ENCODE measurements at regions not wholly inside any gene's neighbourhood (a gene's known extent, or its start where the extent isn't known, plus 50 kb on each side); places are given as distances from the start of the nearest gene placed in this dataset.

DNA sequence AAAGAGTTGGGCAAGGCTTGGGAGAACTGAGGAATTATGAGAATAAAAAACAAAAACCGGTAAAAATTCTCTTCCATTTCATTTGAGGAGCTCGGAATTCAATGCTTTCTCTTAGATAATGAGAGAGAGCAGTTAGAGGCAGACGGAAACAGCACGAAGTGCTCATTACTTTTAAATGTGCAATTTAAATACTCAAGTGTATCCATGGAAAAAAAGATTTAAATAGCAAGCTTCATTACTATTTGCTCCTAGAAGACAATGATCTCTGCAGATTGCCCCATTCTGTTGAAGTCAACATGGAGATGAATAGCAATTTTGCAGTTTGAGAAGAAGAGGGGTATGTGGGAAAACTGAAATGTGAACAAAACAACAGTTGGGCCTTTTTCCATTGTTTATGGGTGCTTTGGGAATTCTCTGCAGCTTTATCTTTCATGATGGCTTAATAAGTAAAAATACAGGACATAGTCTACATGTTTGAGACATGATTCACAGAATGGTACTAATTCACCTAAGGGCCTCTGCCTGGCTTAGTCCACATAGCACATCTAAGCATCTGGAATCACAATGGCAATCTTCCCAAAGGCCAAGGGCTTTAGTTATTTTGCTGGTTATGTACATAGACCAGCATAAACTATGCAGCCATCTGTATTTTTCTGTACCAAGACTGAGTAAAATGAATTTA, 512.7 kb upstream of the FAT1 start:
- Histone ChIP-seq H3K27ac (ENCODE audit: low read depth in 1 of 2, low read length in 2 of 2) (no peak overlapping the region), H3K9ac (ENCODE audit: insufficient read depth, low read length, poor library complexity, severe bottlenecking) (no peak overlapping the region), H3K79me2 (ENCODE audit: insufficient read depth, low read length) (no peaks in the 10 kb centered on the region), H3K4me3 (replicated peaks in 1 of 3; ENCODE audit: low read depth in 2 of 3, low read length in 3 of 3) (no peak overlapping the region), H3K9me3 (replicated peaks in 1 of 2; ENCODE audit: control insufficient read depth in 1 of 2, insufficient read depth in 1 of 2, low read length in 2 of 2) (peaks cover 4 to 6% of the 10 kb centered on the region in 2 donors), H2AFZ (ENCODE audit: insufficient read depth, low read depth, low read length, poor library complexity, severe bottlenecking) (no peak overlapping the region), H3K4me1 (ENCODE audit: control insufficient read depth in 1 of 2, insufficient read depth in 2 of 2, low read length in 2 of 2) (no peaks in the 10 kb centered on the region), H3K36me3 (replicated peaks in 1 of 2; ENCODE audit: control insufficient read depth in 1 of 2, insufficient read depth in 2 of 2, low read length in 2 of 2) (no peaks in the 10 kb centered on the region), H4K20me1 (ENCODE audit: insufficient read depth, low read length) (no peaks in the 10 kb centered on the region), H3K27me3 (ENCODE audit: control insufficient read depth in 2 of 2, insufficient read depth in 2 of 2, low read length in 2 of 2) (no peaks in the 10 kb centered on the region), H3K4me2 (replicated peaks; ENCODE audit: extremely low read depth, low read length, poor library complexity, severe bottlenecking) (no peak overlapping the region)
- TF ChIP-seq, protein P1, sequence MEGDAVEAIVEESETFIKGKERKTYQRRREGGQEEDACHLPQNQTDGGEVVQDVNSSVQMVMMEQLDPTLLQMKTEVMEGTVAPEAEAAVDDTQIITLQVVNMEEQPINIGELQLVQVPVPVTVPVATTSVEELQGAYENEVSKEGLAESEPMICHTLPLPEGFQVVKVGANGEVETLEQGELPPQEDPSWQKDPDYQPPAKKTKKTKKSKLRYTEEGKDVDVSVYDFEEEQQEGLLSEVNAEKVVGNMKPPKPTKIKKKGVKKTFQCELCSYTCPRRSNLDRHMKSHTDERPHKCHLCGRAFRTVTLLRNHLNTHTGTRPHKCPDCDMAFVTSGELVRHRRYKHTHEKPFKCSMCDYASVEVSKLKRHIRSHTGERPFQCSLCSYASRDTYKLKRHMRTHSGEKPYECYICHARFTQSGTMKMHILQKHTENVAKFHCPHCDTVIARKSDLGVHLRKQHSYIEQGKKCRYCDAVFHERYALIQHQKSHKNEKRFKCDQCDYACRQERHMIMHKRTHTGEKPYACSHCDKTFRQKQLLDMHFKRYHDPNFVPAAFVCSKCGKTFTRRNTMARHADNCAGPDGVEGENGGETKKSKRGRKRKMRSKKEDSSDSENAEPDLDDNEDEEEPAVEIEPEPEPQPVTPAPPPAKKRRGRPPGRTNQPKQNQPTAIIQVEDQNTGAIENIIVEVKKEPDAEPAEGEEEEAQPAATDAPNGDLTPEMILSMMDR (IDR thresholded peaks at IDR 0.05), result no peak
- WGBS (ENCODE audit: insufficient coverage), result 80% methylated on average over 1 of the region's 4 CpGs
- Mint-ChIP-seq H3K27ac (no peak overlapping the region), H3K9me3 (peaks cover 0 to 5% (median 0%) of the 10 kb centered on the region in 7 donors), H3K4me3 (no peak overlapping the region), H3K36me3 (no peaks in the 10 kb centered on the region), H3K4me1 (no peaks in the 10 kb centered on the region), H3K27me3 (ENCODE audit: low read depth in 3 of 3) (no peaks in the 10 kb centered on the region)
- no peak for DNase-seq
- intact Hi-C loops (cut with micrococcal nuclease), result no loop called here

- H3K36me3 ChIP-seq (replicated peaks in 1 of 2; ENCODE audit: control insufficient read depth in 1 of 2, insufficient read depth in 2 of 2, low read length in 2 of 2), result no peaks in the 10 kb centered on the region
- H3K27me3 Mint-ChIP-seq (ENCODE audit: low read depth in 3 of 3), result no peaks in the 10 kb centered on the region
- H3K9me3 Mint-ChIP-seq, result peaks cover 0 to 5% (median 0%) of the 10 kb centered on the region in 7 donors
- no peaks in the 10 kb centered on the region for H3K4me1 Mint-ChIP-seq
- intact Hi-C loops (cut with micrococcal nuclease), result no loop called here
- H3K27ac Mint-ChIP-seq, result no peak overlapping the region
- no peak overlapping the region for H3K4me3 ChIP-seq (replicated peaks in 1 of 3; ENCODE audit: low read depth in 2 of 3, low read length in 3 of 3)
- H3K27me3 ChIP-seq (ENCODE audit: control insufficient read depth in 2 of 2, insufficient read depth in 2 of 2, low read length in 2 of 2), result no peaks in the 10 kb centered on the region
- H4K20me1 ChIP-seq (ENCODE audit: insufficient read depth, low read length), result no peaks in the 10 kb centered on the region
- H3K79me2 ChIP-seq (ENCODE audit: insufficient read depth, low read length), result no peaks in the 10 kb centered on the region
- H3K4me3 Mint-ChIP-seq, result no peak overlapping the region
- H3K9ac ChIP-seq (ENCODE audit: insufficient read depth, low read length, poor library complexity, severe bottlenecking), result no peak overlapping the region
- no peaks in the 10 kb centered on the region for H3K36me3 Mint-ChIP-seq
- TF ChIP-seq, protein P1 (IDR thresholded peaks at IDR 0.05), result no peak
- peaks cover 4 to 6% of the 10 kb centered on the region in 2 donors for H3K9me3 ChIP-seq (replicated peaks in 1 of 2; ENCODE audit: control insufficient read depth in 1 of 2, insufficient read depth in 1 of 2, low read length in 2 of 2)
- H3K4me1 ChIP-seq (ENCODE audit: control insufficient read depth in 1 of 2, insufficient read depth in 2 of 2, low read length in 2 of 2), result no peaks in the 10 kb centered on the region
- no peak overlapping the region for H3K27ac ChIP-seq (ENCODE audit: low read depth in 1 of 2, low read length in 2 of 2)
- no peak for DNase-seq
- no peak overlapping the region for H2AFZ ChIP-seq (ENCODE audit: insufficient read depth, low read depth, low read length, poor library complexity, severe bottlenecking)
- H3K4me2 ChIP-seq (replicated peaks; ENCODE audit: extremely low read depth, low read length, poor library complexity, severe bottlenecking), result no peak overlapping the region
These were observed 515.0 kb upstream of the FAT1 start for GRCh38 chr4:187238646-187239045.
